ENCODE measurements at regions not wholly inside any gene's neighbourhood (a gene's known extent, or its start where the extent isn't known, plus 50 kb on each side); places are given as distances from the start of the nearest gene placed in this dataset.

DNA sequence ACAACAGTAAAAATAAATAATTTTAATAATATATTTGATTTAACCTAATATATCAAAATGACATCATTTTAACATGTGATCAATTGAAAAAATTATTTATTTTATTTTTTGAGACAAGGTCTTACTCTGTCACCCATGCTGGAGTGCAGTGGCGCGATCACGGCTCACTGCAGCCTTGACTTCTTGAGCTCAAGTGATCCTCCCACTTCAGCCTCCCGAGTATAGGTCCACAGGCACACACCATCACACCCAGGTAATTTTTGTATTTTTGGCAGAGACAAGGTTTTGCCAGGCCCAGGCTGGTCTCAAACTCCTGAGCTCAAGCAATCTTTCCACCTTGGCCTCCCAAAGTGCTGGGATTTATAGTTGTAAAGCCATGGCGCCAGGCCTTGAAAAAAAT, 126.7 kb upstream of the COPS8 start:
- no peak for TF ChIP-seq POLR2A (IDR thresholded peaks at IDR 0.05; ENCODE audit: low read depth, low read length)
- no peak for TF ChIP-seq SPI1 (IDR thresholded peaks at IDR 0.05; ENCODE audit: low read depth, low read length)
- TF ChIP-seq TAF1 (IDR thresholded peaks at IDR 0.05; ENCODE audit: low read depth, low read length) = no peak
- no peak for TF ChIP-seq POLR2AphosphoS5 (IDR thresholded peaks at IDR 0.05; ENCODE audit: low read depth, low read length)
- no peak for TF ChIP-seq PAX5 (IDR thresholded peaks at IDR 0.05; ENCODE audit: insufficient read depth, low read length, severe bottlenecking)
